ENCODE measurements at regions not wholly inside any gene's neighbourhood (a gene's known extent, or its start where the extent isn't known, plus 50 kb on each side); places are given as distances from the start of the nearest gene placed in this dataset.

- TF ChIP-seq TCF4 (CRISPR knock-in tag; IDR thresholded peaks at IDR 0.05; ENCODE audit: borderline replicate concordance) (no peak), GLIS3 (CRISPR knock-in tag; IDR thresholded peaks at IDR 0.05) (no peak), ISL1 (CRISPR knock-in tag; IDR thresholded peaks at IDR 0.05) (no peak), CSDC2 (CRISPR knock-in tag; IDR thresholded peaks at IDR 0.05) (no peak), RARB (CRISPR knock-in tag; IDR thresholded peaks at IDR 0.05) (no peak), PATZ1 (CRISPR knock-in tag; IDR thresholded peaks at IDR 0.05; ENCODE audit: borderline replicate concordance) (no peak), PPARA (CRISPR knock-in tag; IDR thresholded peaks at IDR 0.05; ENCODE audit: borderline replicate concordance) (no peak), ZFP30 (CRISPR knock-in tag; IDR thresholded peaks at IDR 0.05) (no peak), ZNF70 (CRISPR knock-in tag; IDR thresholded peaks at IDR 0.05) (no peak), BACH2 (CRISPR knock-in tag; IDR thresholded peaks at IDR 0.05; ENCODE audit: borderline replicate concordance) (no peak)
- TF ChIP-seq, protein P1, sequence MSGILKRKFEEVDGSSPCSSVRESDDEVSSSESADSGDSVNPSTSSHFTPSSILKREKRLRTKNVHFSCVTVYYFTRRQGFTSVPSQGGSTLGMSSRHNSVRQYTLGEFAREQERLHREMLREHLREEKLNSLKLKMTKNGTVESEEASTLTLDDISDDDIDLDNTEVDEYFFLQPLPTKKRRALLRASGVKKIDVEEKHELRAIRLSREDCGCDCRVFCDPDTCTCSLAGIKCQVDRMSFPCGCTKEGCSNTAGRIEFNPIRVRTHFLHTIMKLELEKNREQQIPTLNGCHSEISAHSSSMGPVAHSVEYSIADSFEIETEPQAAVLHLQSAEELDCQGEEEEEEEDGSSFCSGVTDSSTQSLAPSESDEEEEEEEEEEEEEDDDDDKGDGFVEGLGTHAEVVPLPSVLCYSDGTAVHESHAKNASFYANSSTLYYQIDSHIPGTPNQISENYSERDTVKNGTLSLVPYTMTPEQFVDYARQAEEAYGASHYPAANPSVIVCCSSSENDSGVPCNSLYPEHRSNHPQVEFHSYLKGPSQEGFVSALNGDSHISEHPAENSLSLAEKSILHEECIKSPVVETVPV (CRISPR knock-in tag; IDR thresholded peaks at IDR 0.05), result no peak
- TF ChIP-seq, protein P2, sequence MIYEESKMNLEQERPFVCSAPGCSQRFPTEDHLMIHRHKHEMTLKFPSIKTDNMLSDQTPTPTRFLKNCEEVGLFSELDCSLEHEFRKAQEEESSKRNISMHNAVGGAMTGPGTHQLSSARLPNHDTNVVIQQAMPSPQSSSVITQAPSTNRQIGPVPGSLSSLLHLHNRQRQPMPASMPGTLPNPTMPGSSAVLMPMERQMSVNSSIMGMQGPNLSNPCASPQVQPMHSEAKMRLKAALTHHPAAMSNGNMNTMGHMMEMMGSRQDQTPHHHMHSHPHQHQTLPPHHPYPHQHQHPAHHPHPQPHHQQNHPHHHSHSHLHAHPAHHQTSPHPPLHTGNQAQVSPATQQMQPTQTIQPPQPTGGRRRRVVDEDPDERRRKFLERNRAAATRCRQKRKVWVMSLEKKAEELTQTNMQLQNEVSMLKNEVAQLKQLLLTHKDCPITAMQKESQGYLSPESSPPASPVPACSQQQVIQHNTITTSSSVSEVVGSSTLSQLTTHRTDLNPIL (CRISPR knock-in tag; IDR thresholded peaks at IDR 0.05; ENCODE audit: low read depth), result no peak
Observed at GRCh38 chr11:116527180-116527991, 245.4 kb downstream of the BUD13 start.
